ENCODE measurements at regions not wholly inside any gene's neighbourhood (a gene's known extent, or its start where the extent isn't known, plus 50 kb on each side); places are given as distances from the start of the nearest gene placed in this dataset.

GRCh38 chr3:102605153-102605552 is 170.3 kb downstream of the ZPLD1 start:
- Mint-ChIP-seq H3K36me3 (ENCODE audit: low read depth) (no peaks in the 10 kb centered on the region), H3K27me3 (ENCODE audit: low read depth, poor library complexity) (peaks cover 13% of the 10 kb centered on the region), H3K9me3 (no peaks in the 10 kb centered on the region), H3K4me3 (no peak overlapping the region), H3K4me1 (no peaks in the 10 kb centered on the region), H3K27ac (no peak overlapping the region)
- DNase-seq: no peak
- TF ChIP-seq, protein P1, sequence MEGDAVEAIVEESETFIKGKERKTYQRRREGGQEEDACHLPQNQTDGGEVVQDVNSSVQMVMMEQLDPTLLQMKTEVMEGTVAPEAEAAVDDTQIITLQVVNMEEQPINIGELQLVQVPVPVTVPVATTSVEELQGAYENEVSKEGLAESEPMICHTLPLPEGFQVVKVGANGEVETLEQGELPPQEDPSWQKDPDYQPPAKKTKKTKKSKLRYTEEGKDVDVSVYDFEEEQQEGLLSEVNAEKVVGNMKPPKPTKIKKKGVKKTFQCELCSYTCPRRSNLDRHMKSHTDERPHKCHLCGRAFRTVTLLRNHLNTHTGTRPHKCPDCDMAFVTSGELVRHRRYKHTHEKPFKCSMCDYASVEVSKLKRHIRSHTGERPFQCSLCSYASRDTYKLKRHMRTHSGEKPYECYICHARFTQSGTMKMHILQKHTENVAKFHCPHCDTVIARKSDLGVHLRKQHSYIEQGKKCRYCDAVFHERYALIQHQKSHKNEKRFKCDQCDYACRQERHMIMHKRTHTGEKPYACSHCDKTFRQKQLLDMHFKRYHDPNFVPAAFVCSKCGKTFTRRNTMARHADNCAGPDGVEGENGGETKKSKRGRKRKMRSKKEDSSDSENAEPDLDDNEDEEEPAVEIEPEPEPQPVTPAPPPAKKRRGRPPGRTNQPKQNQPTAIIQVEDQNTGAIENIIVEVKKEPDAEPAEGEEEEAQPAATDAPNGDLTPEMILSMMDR (IDR thresholded peaks at IDR 0.05): no peak

- H3K4me3 Mint-ChIP-seq: no peak overlapping the region
- no peak overlapping the region for H3K27ac Mint-ChIP-seq
- peaks cover 14% of the 10 kb centered on the region for H3K9me3 Mint-ChIP-seq
- H3K36me3 Mint-ChIP-seq (ENCODE audit: low read depth): peaks cover 6% of the 10 kb centered on the region
- H3K4me1 Mint-ChIP-seq: peaks cover 9% of the 10 kb centered on the region
- H3K27me3 Mint-ChIP-seq (ENCODE audit: low read depth, poor library complexity): peaks cover 7% of the 10 kb centered on the region
- no peak for DNase-seq
- TF ChIP-seq, protein P1 (IDR thresholded peaks at IDR 0.05): no peak
These were observed 174.1 kb downstream of the ZPLD1 start for GRCh38 chr3:102608875-102609274.

- no peak overlapping the region for H3K4me3 Mint-ChIP-seq
- peaks cover 6% of the 10 kb centered on the region for H3K36me3 Mint-ChIP-seq (ENCODE audit: low read depth)
- TF ChIP-seq, protein P1 (IDR thresholded peaks at IDR 0.05): no peak
- no peak for DNase-seq
- no peak overlapping the region for H3K27ac Mint-ChIP-seq
- peaks cover 14% of the 10 kb centered on the region for H3K9me3 Mint-ChIP-seq
- H3K4me1 Mint-ChIP-seq: peaks cover 33% of the 10 kb centered on the region
- peaks cover 4% of the 10 kb centered on the region for H3K27me3 Mint-ChIP-seq (ENCODE audit: low read depth, poor library complexity)
These were observed 179.3 kb downstream of the ZPLD1 start for GRCh38 chr3:102614021-102614569.

GRCh38 chr3:102614585-102614984 is 179.8 kb downstream of the ZPLD1 start:
- peaks cover 5% of the 10 kb centered on the region for H3K27me3 Mint-ChIP-seq (ENCODE audit: low read depth, poor library complexity)
- TF ChIP-seq, protein P1 (IDR thresholded peaks at IDR 0.05): no peak
- no peak for DNase-seq
- H3K27ac Mint-ChIP-seq: no peak overlapping the region
- H3K4me3 Mint-ChIP-seq: no peak overlapping the region
- H3K36me3 Mint-ChIP-seq (ENCODE audit: low read depth): peaks cover 6% of the 10 kb centered on the region
- H3K4me1 Mint-ChIP-seq: peaks cover 33% of the 10 kb centered on the region
- peaks cover 14% of the 10 kb centered on the region for H3K9me3 Mint-ChIP-seq

DNA sequence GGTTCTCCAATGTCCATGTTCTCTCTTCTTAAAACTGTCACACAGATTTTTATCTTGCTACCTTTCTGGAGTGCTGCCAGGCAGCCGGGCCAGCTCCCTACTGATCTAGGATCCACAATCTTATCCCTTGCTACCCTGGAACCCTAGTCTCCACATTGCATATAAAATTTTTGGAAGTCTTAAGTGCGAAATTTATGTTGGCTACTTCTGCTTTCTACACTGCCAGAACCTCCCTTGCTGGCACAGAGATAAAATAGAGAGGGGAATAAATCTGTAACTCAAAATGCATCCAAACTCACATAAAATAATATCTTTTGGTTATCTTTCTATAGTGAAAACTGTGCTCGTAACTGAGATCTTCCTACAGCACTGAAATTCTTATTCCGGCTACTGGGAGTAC is 182.6 kb downstream of the ZPLD1 start:
- Mint-ChIP-seq H3K9me3 (peaks cover 3% of the 10 kb centered on the region), H3K27me3 (ENCODE audit: low read depth, poor library complexity) (peaks cover 5% of the 10 kb centered on the region), H3K4me3 (no peak overlapping the region), H3K4me1 (peaks cover 29% of the 10 kb centered on the region), H3K36me3 (ENCODE audit: low read depth) (no peaks in the 10 kb centered on the region), H3K27ac (no peak overlapping the region)
- TF ChIP-seq, protein P1 (IDR thresholded peaks at IDR 0.05): no peak
- DNase-seq: no peak

DNA sequence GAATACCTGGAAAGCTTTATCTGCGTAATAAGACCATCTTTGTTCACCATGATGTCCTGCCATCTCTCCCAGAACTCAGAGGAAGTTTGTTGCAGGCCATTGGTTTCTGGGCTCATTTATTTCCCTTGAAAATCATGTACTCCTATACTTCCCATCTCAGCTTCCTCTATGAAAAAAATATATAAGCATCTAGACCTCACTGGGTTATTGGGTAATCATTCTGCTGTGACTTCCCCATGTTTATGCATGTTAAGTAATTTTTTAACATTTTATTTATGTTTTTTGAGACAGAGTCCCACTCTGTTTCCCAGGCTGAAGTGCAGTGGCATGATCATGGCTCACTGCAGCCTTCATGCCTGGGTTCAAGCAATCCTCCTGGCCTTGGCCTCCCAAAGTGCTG is 184.5 kb downstream of the ZPLD1 start:
- TF ChIP-seq, protein P1 (IDR thresholded peaks at IDR 0.05): no peak
- Mint-ChIP-seq H3K27me3 (ENCODE audit: low read depth, poor library complexity) (peaks cover 2% of the 10 kb centered on the region), H3K9me3 (no peaks in the 10 kb centered on the region), H3K4me3 (no peak overlapping the region), H3K4me1 (peaks cover 25% of the 10 kb centered on the region), H3K36me3 (ENCODE audit: low read depth) (no peaks in the 10 kb centered on the region), H3K27ac (no peak overlapping the region)
- DNase-seq: no peak
